Vagina (tissue), 2 donors: ENCODE measurements at regions not wholly inside any gene's neighbourhood (a gene's known extent, or its start where the extent isn't known, plus 50 kb on each side); places are given as distances from the start of the nearest gene placed in this dataset.

Experiments used
- DNase-seq, 2 donors: peaks; one replicate each; pipeline ENCODE4 v3.0.0-alpha.2; 2017; ENCODE audit errors: extremely low spot score in 2 of 2
- H3K27ac ChIP-seq: fragments of 200-600 bp; sonication (generic); one replicate; pipeline ENCODE4 v1.5.1; 2019
- H3K27me3 ChIP-seq: fragments of 200-600 bp; sonication (generic); one replicate; pipeline ENCODE4 v1.5.1; 2019
- H3K36me3 ChIP-seq, 2 donors: fragments of 200-600 bp; sonication (generic); one replicate each; pipeline ENCODE4 v1.5.1; 2017 to 2019
- H3K4me1 ChIP-seq: fragments of 200-600 bp; sonication (generic); one replicate; pipeline ENCODE4 v1.5.1; 2019
- H3K4me3 ChIP-seq, 2 donors: fragments of 200-600 bp; sonication (generic); 1 replicate in 1 of 2; 2 replicates in 1 of 2; pipeline ENCODE4 v1.5.1; 2016 to 2019
- H3K9me3 ChIP-seq: fragments of 200-600 bp; sonication (generic); one replicate; pipeline ENCODE4 v1.5.1; 2019
- POLR2A ChIP-seq, 2 donors: fragments of 450-650 bp; IDR thresholded peaks; one replicate each; pipeline ENCODE4 v1.6.1; 2017; ENCODE audit warnings: antibody characterized with exemption in 2 of 2, mild to moderate bottlenecking in 2 of 2, moderate library complexity in 2 of 2
- POLR2AphosphoS5 ChIP-seq, 2 donors: sonication (generic); formaldehyde crosslinking; IDR thresholded peaks; one replicate each; pipeline ENCODE4 v1.9.0; 2017; ENCODE audit warnings: antibody characterized with exemption in 2 of 2, mild to moderate bottlenecking in 2 of 2, low read depth in 1 of 2; ENCODE audit not compliant: insufficient read depth in 1 of 2
- intact Hi-C: fragments of 100-400 bp; cut with DNase I; formaldehyde crosslinking; loops from one replicate; pipeline ENCODE4 v1.15.1; 2023
- TF ChIP-seq, protein P1 (sequence below), 3 experiments: fragments of 450-650 bp in 2 of 3; fragments of 200-600 bp in 1 of 3; sonication (generic) in 1 of 3; IDR thresholded peaks; one replicate each; pipeline ENCODE4 v1.5.1; 2017 to 2019; ENCODE audit warnings: antibody characterized with exemption in 3 of 3, mild to moderate bottlenecking in 2 of 3, moderate library complexity in 2 of 3

DNA sequence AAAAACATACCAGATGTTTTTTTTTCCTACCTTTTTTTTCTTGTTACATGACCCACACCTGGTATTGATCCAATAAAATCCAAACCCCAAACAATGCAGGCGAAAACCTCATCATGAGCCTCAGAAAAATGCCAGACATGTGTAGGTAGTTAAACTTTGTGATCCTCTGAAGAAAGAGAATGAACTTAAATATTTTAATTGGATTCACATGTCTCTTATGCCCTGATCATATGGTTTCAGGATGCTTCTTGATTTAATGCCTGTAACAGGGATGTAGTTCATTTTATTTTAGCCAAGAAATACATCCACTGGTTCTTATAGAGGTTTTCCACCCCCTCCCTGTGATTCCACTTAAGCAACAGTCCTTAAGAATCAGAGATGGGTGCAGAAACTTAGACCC, 451.6 kb downstream of the TYW1 start:
- intact Hi-C loops, result no loop called here
- Histone ChIP-seq H3K9me3 (no peaks in the 10 kb centered on the region), H3K4me3 (no peak overlapping the region), H3K27me3 (no peaks in the 10 kb centered on the region), H3K4me1 (no peaks in the 10 kb centered on the region), H3K36me3 (no peaks in the 10 kb centered on the region), H3K27ac (no peak overlapping the region)
- TF ChIP-seq POLR2A (IDR thresholded peaks at IDR 0.05) (no peak), POLR2AphosphoS5 (IDR thresholded peaks at IDR 0.05; ENCODE audit: insufficient read depth in 1 of 2, low read depth in 1 of 2) (no peak)
- TF ChIP-seq, protein P1, sequence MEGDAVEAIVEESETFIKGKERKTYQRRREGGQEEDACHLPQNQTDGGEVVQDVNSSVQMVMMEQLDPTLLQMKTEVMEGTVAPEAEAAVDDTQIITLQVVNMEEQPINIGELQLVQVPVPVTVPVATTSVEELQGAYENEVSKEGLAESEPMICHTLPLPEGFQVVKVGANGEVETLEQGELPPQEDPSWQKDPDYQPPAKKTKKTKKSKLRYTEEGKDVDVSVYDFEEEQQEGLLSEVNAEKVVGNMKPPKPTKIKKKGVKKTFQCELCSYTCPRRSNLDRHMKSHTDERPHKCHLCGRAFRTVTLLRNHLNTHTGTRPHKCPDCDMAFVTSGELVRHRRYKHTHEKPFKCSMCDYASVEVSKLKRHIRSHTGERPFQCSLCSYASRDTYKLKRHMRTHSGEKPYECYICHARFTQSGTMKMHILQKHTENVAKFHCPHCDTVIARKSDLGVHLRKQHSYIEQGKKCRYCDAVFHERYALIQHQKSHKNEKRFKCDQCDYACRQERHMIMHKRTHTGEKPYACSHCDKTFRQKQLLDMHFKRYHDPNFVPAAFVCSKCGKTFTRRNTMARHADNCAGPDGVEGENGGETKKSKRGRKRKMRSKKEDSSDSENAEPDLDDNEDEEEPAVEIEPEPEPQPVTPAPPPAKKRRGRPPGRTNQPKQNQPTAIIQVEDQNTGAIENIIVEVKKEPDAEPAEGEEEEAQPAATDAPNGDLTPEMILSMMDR (IDR thresholded peaks at IDR 0.05), result no peak
- DNase-seq, result no peak

DNA sequence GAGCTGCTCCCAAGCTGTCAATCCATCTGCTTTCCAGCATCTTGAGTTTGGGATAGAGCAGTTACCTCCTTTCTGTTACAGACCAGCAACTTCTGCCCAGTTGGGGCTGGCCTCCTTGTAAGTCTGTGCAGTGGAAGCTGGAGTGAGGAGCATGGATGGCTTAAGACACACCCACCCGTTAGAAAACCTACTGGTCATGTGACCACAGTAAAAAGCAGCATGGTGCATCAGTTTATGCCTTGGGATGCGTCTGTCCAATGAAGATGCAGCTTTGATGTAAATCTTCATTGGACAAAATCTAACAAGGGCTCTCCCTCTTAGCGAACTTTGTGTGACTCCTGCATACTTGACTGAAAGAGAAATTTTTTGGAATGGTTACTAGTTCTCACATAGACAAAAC, 453.5 kb downstream of the TYW1 start:
- H3K36me3 ChIP-seq, result no peaks in the 10 kb centered on the region
- intact Hi-C loops, result no loop called here
- H3K27me3 ChIP-seq, result no peaks in the 10 kb centered on the region
- no peaks in the 10 kb centered on the region for H3K9me3 ChIP-seq
- TF ChIP-seq, protein P1 (IDR thresholded peaks at IDR 0.05), result no peak
- TF ChIP-seq POLR2AphosphoS5 (IDR thresholded peaks at IDR 0.05; ENCODE audit: insufficient read depth in 1 of 2, low read depth in 1 of 2) (no peak), POLR2A (IDR thresholded peaks at IDR 0.05) (no peak)
- H3K27ac ChIP-seq, result no peak overlapping the region
- H3K4me3 ChIP-seq, result no peak overlapping the region
- no peaks in the 10 kb centered on the region for H3K4me1 ChIP-seq
- DNase-seq, result no peak

DNA sequence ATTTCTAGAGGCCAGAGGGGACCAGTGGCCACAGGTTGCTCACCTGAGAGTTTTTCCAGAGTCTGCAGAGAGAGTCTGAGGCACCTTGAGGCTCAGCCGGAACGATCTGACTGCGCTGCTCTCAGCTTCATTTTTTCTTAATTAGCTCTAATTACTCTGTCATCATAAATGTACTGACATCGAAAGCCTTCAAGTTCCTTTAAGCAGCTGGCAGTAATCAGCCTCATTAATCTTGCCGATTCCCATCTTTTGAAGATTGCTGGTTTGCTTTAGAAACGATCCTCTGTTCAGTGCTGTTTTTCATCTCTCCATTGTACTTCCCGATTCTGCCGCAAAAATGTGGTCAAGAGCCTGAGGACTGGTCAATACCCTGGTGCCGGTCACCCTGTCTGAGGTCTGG, 454.7 kb downstream of the TYW1 start:
- no peaks in the 10 kb centered on the region for H3K27me3 ChIP-seq
- no peak for DNase-seq
- TF ChIP-seq POLR2AphosphoS5 (IDR thresholded peaks at IDR 0.05; ENCODE audit: insufficient read depth in 1 of 2, low read depth in 1 of 2), result no peak
- TF ChIP-seq POLR2A (IDR thresholded peaks at IDR 0.05), result no peak
- TF ChIP-seq, protein P1 (IDR thresholded peaks at IDR 0.05), result no peak
- H3K4me1 ChIP-seq, result no peaks in the 10 kb centered on the region
- no peak overlapping the region for H3K4me3 ChIP-seq
- no peaks in the 10 kb centered on the region for H3K36me3 ChIP-seq
- intact Hi-C loops, result no loop called here
- H3K27ac ChIP-seq, result no peak overlapping the region
- H3K9me3 ChIP-seq, result no peaks in the 10 kb centered on the region

DNA sequence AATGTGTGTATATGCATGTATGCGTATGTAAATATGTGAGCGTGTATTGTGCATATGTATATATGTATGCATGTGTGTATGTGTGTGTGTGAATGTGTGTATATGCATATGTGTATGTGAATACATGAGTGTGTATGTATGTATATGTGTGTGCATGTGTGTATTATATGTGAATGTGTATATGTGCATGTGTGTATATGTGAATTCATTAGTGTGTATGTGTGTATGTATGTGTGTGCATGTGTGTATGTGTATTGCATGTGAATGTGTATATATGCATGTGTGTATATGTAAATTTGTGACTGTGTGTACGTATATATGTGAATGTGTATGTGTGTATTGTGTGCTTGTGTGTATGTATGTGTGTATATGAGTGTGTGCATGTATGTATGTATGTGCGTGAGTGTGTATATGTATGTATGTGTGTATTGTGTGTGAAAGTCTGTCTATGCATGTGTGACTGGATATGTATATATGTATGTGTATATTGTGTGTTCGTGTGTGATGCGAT, 455.9 kb downstream of the TYW1 start:
- H3K36me3 ChIP-seq, result no peaks in the 10 kb centered on the region
- H3K27me3 ChIP-seq, result no peaks in the 10 kb centered on the region
- DNase-seq, result no peak
- H3K4me1 ChIP-seq, result no peaks in the 10 kb centered on the region
- no peak overlapping the region for H3K4me3 ChIP-seq
- intact Hi-C loops, result no loop called here
- TF ChIP-seq POLR2A (IDR thresholded peaks at IDR 0.05) (no peak), POLR2AphosphoS5 (IDR thresholded peaks at IDR 0.05; ENCODE audit: insufficient read depth in 1 of 2, low read depth in 1 of 2) (no peak)
- TF ChIP-seq, protein P1 (IDR thresholded peaks at IDR 0.05), result no peak
- no peak overlapping the region for H3K27ac ChIP-seq
- H3K9me3 ChIP-seq, result no peaks in the 10 kb centered on the region

DNA sequence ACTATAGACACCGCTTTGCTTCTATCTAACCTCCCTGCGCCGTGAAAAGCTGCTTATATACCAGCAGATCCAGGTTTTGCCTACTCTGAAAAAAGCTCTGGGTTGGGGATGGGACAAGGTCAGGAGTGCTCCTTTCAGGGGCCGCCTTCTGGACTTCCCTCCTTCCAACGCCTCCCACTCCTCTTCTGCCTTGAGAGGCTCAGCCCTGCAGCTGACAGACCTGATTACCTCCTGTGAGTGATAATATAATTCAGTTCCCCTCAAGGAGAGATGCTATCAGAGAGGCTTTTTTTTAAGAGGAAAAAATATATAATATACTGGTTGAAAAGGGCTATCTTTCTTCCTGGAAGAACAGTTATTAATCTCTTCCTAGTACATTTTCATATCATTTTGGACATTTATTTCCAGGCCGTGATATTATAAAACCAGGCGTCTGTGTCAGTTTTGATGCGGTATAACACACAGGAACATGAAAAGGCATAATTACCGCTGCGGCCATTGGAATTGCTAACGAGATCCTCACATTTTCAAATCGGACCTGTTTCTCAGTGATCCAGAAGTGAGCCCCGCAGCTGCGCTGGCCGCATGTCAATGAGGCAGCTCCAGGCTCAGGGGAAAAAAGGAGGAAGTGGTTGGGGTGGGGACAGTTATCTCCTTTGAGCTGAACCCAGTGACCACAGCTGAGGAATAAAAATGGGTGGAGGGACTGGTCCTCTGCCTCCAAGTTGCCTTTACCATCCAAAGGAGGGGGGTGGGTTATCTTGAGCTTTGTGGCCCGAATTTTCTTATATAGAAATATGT, 457.1 kb downstream of the TYW1 start:
- Histone ChIP-seq H3K27me3 (no peaks in the 10 kb centered on the region), H3K9me3 (no peaks in the 10 kb centered on the region), H3K36me3 (no peaks in the 10 kb centered on the region), H3K4me1 (no peaks in the 10 kb centered on the region), H3K27ac (no peak overlapping the region), H3K4me3 (no peak overlapping the region)
- intact Hi-C loops, result no loop called here
- TF ChIP-seq POLR2A (IDR thresholded peaks at IDR 0.05), result no peak
- TF ChIP-seq, protein P1 (IDR thresholded peaks at IDR 0.05), result no peak
- TF ChIP-seq POLR2AphosphoS5 (IDR thresholded peaks at IDR 0.05; ENCODE audit: insufficient read depth in 1 of 2, low read depth in 1 of 2), result no peak
- no peak for DNase-seq
